Hematopoietic multipotent progenitor cell (in vitro differentiated cells): ENCODE measurements at regions not wholly inside any gene's neighbourhood (a gene's known extent, or its start where the extent isn't known, plus 50 kb on each side); places are given as distances from the start of the nearest gene placed in this dataset.
"Not testable (repeated sequence)": the region's sequence is repeated elsewhere in the genome, so short reads cannot be mapped to it uniquely, and the experiment has no call there.

Source experiments
- DNase-seq, 3 donors: peaks; one replicate each; pipeline ENCODE4 v3.0.0-alpha.2; 2011 to 2015; ENCODE audit warnings: low read depth in 2 of 3, low spot score in 2 of 3

DNA sequence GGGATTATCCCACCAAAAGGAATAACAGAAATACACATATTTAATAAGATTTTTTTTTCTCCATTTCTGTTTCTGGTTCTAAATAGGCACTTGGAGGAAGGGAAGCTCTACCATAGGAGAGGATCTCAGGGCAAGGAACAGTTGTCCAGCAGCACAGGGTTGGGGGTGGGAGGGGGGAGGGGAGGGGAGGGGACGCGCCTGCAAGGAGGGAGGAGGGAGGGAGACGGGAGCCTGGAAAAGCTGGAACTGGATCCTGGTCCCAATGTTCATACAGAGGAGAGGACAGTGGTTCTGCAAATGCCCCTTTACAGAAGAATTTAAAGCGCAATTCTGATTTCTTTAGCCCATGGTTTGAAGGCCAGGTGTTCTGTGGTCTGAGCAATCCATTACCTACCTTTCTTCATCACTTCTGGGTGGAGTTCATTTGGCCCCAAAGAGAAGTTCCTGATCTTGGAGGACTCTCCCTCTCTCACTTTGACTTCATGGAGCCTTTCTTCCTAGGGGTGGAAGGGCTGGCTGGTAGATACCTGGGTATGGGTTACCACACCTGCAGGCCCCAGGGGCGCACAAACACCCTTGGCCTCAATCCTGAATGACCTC is 348.9 kb upstream of the NCAM1 start:
- no peak for DNase-seq

DNA sequence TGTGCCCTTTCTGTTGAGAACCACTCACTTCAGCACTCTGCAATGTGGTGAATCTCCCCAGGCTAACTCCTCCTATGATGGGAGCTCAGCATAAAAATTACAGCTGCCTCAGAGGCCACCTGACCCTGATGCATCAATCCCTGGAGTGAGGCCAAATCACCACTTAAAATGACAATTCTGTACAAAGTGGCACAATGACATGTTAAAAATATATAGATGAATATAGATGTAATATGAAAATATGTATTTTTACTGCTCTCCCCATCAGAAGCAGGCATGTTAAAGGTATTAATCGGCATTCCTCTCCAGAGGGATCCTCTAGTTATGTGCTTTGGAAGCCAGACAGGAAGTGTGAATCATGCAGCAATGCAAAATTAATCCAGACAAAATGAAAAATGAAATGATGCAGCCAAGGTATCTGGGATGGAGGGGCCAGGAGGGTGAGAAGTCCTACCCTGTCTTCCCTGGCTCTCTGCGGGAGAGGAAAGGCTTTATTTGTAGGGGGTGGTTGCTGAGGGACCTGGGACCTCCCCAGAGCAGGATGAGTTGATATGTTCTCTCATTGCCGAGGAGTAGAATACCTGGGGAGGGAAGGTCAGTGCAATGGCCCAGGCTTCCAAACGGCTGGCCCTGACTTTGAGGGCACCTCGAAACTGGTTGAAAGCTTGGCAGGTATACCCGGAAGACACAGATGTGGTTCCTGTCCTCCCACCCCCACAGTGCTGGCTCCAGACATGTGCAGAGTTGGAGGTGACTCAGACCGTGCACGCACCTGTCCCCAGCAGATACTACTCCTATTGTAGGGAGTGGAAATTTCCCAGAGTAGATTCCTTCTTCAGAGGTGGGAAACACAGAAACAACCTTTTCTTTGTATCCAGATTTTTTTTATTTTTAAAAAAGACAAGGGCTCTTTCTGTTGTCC is 347.9 kb upstream of the NCAM1 start:
- no peak for DNase-seq

DNA sequence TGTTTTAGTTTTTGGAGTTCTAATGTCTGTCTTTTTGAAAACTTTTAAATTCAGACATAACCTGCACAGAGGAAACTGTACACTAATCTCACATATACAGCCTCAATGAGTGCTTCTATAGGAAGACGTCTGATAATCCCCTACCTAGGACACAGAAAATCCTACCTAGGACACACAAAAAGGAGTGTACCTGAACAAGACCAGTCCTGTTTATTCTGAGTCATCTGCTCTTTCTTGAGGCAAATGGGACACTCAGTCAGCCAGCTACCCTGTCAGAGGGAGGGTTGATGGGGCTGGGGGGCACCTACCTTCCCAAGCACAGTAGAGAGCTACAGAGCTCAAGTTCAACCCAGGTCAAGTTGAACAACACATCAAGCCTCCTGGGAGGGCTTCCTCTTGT is 346.6 kb upstream of the NCAM1 start:
- DNase-seq: no peak

DNA sequence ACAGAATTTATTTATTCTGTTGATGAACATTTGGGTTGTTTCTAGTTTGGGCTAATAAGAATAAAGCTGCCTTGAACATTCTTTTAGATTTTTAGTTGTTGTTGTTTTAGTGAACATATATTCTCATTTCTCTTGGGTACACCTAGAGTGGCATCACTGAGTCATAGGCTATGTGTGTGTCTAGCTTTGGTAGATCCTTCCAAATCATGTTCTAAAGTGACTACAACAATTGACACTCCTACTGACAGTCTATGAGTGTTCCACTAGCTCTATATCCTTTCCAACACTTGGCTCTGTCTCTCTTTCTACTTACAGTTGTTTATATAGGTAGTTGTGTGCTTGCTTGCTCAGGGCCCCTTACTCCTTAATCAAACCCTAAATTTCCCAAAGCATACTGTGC is 346.0 kb upstream of the NCAM1 start:
- no peak for DNase-seq

DNA sequence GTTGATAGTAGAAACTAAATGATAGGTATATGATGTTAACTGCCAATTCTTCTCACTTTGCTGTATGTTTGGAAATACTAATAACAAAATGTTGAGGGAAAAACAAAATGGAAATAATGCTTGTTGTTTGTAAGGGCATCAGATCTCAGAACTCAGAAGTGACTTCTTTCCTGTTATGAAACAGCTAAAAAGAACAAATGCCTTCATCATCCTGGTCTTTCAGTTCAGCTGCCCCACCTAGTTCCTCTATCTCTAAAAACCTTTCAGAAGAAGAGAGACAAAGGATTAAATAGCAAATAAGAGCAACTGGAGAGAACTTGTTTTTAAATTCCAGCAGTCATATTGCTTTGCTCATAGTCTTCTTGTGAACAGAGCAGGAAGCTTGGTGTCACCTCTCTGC is 345.3 kb upstream of the NCAM1 start:
- no peak for DNase-seq

DNA sequence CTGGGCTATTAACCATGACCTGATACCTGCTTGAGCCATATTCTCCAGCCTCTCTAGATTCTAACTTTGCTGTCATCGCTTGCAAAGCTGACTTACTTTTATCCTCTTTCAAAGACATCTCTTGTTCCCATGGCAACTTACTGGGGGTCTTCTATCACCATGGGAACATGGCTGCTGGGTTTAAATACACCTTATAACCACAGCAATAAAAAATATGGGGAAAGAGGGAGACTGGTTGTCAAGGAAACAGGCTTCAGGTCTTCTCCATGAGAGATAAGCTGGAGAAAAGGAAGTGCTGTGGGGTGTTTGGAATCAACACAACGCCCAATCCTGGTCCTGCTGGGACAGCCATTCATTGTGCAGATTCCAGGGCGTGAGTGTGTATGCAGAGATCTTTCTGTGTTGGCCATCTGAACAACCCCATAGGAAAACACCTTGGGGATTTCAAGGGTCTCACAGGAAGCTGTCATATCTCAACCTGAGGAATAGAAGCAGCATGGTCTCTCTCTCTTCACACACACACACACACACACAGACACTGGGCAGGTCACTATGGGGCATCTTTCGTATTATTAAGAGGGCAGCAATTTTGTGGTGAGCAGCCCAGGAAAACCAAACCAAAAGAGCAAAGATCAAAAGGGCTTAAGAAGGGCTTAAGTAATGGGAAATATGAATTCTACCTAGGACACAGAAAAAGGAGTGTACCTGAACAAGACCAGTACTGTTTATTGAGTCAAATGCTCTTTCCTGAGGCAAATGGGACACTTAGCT is 344.7 kb upstream of the NCAM1 start:
- DNase-seq: no peak

DNA sequence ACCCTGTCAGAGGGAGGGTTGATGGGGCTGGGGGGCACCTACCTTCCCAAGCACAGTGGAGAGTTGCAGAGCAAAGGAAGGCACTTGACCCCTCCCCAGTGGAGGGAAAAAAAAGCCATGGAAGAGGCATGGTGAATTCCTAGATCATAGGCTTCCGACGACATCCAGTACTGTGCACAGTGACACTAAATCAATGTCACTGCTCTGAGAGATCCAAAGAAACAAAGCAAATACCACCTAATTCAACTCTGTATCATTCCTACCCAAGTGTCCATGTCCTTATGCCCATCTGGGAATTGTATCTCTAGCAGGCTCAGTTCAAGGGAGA is 344.2 kb upstream of the NCAM1 start:
- no peak for DNase-seq

DNA sequence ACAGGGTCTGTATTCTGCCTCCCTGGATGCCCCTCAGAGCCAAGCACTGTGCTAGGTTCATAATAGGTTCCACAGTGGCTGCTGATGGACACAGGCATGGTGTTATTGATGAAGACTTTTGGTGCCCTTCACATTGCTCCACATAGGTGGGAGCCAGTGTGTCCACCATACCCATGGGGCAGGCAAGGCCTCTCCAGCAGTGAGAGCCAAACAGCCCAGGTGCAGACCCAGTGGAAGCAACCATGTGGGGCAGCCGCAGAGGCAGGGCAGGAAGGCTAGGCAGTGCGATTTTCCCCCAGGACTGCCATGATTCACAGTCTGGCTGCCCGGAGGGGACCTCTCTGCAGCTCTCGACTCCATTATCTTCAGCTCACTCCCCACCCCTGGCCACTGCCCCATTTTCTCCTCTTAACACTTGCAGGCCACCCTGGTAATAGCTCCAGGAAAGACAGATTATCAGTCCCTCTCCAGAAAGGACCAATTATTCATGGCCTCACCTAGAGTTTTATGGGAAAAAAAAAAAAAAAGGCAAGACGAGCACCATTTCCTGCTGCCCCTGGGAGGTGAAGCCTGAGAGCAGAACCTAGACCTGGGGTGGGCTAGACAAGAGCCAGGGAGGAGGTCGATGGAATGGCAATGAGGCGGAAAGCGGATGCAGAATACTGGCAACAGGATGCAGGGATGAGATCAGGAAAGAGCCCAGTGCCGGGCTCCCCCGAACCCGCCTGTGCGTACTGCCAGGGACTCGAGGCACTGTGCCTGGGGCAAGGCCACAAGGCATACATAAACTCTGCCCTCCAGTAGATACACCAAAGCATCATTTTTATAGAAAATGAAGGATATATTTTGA is 343.0 kb upstream of the NCAM1 start:
- DNase-seq: no peak

DNA sequence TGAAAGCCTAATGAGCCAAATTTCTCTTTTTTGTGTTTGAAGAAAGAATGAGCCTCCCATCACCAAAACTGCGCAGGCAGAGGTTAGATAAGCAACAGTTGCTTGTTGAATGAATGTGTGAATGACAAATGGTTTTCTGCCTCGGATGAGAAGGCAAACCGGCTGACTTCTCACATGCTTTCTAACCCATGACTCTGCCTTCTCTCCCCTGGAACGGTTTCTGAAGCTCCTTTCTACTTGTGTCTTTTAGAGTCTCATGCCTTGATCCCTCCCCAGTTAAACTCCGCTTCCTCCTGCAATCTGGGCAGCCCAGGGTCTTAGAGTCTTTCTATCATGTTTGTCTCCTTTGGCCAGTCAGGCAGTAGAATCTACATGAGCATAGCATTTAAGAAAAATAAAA is 342.1 kb upstream of the NCAM1 start:
- no peak for DNase-seq

DNA sequence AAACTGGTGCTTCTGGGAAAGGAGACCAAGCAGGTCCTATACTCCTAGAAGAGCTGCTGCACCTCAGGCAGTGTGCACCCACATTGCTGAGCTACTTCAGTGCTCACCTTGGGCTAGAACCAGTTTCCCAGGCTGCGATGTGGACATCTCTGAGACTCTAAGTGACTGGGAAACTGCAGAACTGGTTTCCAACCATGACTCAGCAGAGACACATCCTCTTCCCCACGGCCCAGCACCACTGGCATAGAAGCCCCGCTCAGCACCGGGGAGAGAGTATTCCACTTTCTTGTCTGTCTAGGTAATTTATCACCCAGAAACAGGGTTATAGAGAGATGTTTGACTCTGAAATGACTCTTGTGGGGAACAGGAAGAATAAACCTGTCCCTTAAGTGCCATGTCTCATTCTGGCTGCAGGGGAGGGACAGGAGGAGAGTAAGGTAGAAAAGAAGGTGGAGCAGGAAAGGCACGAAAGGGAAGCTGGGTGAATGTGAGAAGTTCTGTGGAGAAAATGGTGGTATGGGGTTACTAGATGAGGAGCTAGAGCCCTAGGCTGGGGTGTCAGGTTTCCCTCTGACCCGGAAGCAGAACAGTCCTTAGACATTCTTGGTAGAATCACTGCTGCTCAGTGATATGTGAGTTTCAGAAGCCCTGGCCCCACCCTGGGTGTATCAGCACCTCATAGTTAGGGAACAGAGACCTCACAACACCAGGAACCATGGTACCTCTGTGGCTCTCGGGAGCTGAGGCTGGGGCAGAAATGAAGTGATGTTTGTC is 340.4 kb upstream of the NCAM1 start:
- DNase-seq: peak in 1 of 3 donors; percentile 6

DNA sequence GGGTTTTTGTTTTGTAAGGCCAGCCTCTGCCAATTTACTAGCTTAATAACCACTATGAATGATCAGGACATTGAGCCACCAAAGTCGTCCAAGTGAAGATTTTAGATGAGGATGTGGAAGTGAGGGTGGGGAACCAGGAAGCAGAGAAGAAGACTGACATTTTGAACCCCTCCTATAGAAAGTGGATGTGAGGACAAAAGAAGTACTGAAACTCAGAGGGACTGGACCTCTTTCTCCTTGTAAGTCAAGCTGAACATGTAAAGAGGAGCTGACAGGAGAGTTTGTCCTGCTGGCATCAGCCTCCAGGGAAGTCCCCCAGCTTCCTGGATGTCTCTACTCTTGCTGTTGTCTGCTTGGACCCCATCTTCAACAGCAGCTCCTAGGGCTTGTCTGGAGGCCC is 338.2 kb upstream of the NCAM1 start:
- no peak for DNase-seq

DNA sequence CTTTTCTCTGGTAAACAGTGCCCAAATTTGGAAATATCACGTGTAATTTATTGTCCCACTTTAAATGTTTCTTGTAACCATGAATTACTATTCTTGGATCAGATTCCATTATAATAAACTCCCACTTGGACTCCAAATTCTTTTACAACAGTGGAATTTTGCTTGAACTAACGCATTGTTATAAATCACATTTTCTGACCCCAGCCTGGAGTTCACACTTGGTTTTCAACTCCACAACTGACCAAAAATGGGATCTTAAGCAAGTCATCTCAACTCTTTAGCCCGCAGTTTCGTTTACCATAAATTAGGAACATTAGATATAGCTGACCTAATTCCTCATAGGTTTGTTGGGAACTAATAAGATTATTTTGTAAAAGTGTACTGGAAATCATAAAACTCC is 336.8 kb upstream of the NCAM1 start:
- no peak for DNase-seq

DNA sequence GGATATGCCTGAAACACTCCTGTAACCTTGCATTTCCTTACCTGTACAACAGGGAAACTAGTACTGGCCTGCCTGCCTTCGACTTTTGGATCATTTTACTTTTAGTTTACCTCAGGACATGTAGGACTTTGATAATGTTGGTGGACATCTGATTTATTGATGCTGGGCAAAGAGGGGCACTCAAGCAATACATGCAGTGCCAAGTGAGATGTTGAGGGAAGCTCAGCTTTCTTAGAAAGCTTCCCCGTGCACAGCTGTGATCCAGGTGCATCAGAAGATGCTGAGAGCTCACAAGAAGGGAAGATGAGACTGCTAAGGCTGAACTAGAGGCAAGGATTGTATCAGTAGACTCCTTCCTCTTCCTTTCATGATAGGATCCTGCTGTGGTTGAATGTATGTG is 336.2 kb upstream of the NCAM1 start:
- not testable (repeated sequence) for DNase-seq

DNA sequence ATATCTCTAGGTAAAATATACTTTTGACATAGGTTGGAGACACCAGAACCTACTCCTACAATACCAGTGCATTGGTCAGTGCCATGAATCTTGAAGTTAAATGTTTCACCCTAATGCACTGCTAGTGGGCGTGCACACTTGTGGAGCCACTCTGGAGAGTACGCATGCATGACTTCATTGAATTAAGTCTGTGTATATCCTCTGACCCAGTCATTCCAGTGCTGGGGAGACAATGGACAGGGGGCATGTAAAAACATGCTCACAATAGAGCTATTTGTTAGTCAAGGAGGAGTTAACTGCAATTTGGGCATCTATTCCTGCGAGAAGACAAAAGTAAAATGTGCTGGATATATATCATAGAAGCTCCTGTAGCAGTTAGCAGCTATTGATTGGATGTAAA is 335.4 kb upstream of the NCAM1 start:
- DNase-seq: no peak

DNA sequence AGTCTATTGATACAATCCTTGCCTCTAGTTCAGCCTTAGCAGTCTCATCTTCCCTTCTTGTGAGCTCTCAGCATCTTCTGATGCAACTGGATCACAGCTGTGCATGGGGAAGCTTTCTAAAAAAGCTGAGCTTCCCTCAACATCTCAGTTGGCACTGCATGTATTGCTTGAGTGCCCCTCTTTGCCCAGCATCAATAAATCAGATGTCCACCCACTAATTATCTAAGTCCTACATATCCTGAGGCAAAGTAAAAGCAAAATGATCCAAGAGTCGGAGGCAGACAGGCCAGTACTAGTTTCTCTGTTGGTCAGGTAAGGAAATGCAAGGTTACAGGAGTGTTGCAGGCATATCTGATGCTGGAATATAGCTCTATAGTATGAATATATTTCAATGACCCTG is 334.5 kb upstream of the NCAM1 start:
- DNase-seq: no peak

DNA sequence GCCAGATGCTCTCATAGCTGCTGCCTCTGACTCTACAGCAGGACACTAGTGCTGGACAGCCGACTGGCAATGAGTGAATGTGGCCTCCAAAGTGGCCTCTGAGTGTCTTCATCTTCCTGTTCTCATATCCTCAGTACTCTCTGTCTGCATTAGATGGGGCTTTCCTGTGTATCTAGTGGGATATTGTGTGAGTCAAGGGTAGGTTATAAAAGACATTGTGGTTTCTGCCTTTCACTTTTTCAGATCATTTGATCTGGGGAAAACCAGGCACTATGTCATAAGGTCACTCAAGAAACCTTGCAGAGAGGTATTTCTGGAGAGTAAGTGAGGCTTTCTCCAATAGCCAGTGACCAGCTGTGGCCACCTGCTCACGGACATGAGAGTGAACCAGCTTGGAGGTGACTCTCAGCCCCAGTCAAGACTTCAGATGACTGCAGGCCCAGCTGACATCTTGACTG is 333.6 kb upstream of the NCAM1 start:
- DNase-seq: no peak

DNA sequence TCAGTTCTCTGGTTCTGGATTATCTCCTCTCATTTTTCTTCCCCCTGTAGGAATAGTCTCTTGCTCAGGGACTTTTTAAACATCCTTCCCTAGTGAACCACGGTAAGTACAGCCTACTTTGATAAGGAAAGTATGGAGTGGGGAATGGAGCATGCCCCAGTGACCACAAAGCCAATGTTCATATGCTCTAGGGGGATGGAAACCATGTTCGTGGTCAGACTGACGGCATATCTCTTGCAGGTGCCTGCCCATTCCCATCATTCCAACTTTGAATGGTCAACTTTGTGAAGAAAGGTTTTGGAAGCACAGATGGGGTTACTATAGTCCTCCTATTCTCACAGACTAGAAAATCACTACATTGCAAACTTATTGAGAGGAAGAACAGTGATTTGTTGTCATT is 332.5 kb upstream of the NCAM1 start:
- DNase-seq: no peak

DNA sequence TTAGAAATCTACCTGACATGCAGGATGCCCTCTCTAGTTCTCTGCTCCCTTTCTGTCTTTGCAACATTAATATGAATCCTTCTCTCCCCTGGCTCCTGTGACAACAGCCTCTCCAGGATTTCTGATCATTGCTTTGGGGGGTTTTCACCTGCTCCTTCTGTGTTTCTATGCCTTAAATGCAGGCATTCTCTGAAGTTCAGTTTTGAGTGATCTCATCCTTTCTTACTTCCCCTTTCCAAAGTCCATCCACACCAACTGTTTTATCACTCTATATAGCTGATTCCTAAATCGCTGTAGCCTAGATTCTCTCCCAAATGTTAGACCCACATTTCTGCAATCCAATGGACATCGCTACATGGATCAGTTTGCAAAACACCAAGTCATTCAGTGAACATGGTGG is 330.7 kb upstream of the NCAM1 start:
- no peak for DNase-seq

DNA sequence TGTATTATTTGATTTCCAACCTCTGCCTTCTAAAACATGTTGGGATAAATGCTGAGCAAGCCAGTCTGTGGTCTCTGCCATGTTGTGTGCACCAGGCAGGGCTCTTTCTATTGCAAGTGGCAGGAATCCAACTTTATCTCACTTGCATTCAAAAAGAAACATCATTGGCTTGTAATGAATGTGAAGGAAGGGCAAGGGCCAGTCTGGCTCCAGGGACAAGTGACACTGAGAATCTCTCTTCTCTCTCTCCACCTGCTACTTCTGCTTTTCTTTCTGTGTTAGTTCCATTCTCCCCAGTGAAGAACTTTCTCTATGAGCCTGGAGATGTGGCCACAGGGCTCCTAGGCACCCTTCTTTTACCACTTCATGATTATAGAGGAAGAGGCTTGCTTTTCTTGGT is 329.9 kb upstream of the NCAM1 start:
- DNase-seq: no peak

DNA sequence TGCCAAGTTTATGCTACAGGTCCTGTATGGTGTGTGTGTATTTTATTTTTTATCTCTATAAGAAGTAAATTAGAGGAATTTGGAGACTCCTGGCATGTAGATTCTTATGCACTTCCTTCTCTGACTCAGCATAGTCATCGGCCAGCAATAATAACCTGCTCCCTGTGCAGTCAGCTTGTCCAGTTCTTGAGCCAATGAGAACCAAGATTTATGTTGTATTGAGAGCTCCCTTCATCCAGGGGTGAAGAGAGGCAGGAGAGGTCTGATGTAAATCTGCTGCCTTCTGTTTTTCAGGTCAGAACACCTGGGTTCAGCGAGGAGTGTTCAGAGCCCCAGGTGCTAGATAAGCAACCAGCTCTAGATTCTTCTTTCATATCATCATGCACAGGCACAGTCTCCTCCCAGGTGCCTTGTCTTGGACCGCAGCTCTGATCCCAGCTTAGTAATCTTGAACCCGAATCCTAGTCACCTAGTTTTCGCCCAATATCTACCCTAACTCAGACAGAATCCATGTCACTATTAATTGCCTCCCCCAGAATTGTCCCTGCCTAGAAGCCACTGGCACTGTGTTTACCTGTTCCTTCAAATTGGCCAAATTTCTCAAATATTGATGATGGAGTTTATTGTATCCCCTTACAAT is 328.2 kb upstream of the NCAM1 start:
- no peak for DNase-seq
